ENCODE measurements at regions not wholly inside any gene's neighbourhood (a gene's known extent, or its start where the extent isn't known, plus 50 kb on each side); places are given as distances from the start of the nearest gene placed in this dataset.

GRCh38 chr3:150059729-150060128 is 89.0 kb upstream of the PFN2 start:
- Histone ChIP-seq H3K27ac (no peak overlapping the region), H3K4me3 (no peak overlapping the region), H3K9me3 (no peaks in the 10 kb centered on the region), H3K27me3 (no peaks in the 10 kb centered on the region), H3K36me3 (no peaks in the 10 kb centered on the region), H3K4me1 (peaks cover 0 to 27% (median 13%) of the 10 kb centered on the region in 4 donors)
- intact Hi-C loops (cut with DNase I; ENCODE audit: low total_unique reads) = no loop called here
- no peak for DNase-seq
- no peak for TF ChIP-seq CTCF (IDR thresholded peaks at IDR 0.05)

- Histone ChIP-seq H3K9me3 (no peaks in the 10 kb centered on the region), H3K4me1 (peaks cover 0 to 27% (median 13%) of the 10 kb centered on the region in 4 donors), H3K4me3 (no peak overlapping the region), H3K27me3 (no peaks in the 10 kb centered on the region), H3K27ac (no peak overlapping the region), H3K36me3 (no peaks in the 10 kb centered on the region)
- no peak for TF ChIP-seq CTCF (IDR thresholded peaks at IDR 0.05)
- intact Hi-C loops (cut with DNase I; ENCODE audit: low total_unique reads) = no loop called here
- DNase-seq = no peak
Observed at GRCh38 chr3:150059241-150059640, 88.5 kb upstream of the PFN2 start.

GRCh38 chr3:150057227-150057626 is 86.5 kb upstream of the PFN2 start:
- Histone ChIP-seq H3K4me3 (no peak overlapping the region), H3K27ac (no peak overlapping the region), H3K4me1 (peaks cover 0 to 17% (median 13%) of the 10 kb centered on the region in 4 donors), H3K36me3 (no peaks in the 10 kb centered on the region), H3K27me3 (no peaks in the 10 kb centered on the region), H3K9me3 (no peaks in the 10 kb centered on the region)
- intact Hi-C loops (cut with DNase I; ENCODE audit: low total_unique reads) = no loop called here
- no peak for DNase-seq
- no peak for TF ChIP-seq CTCF (IDR thresholded peaks at IDR 0.05)

GRCh38 chr3:150055332-150055731 is 84.6 kb upstream of the PFN2 start:
- Histone ChIP-seq H3K27ac (no peak overlapping the region), H3K4me3 (no peak overlapping the region), H3K36me3 (no peaks in the 10 kb centered on the region), H3K9me3 (no peaks in the 10 kb centered on the region), H3K4me1 (peaks cover 0 to 3% (median 0%) of the 10 kb centered on the region in 4 donors), H3K27me3 (no peaks in the 10 kb centered on the region)
- no peak for DNase-seq
- intact Hi-C loops (cut with DNase I; ENCODE audit: low total_unique reads) = no loop called here
- TF ChIP-seq CTCF (IDR thresholded peaks at IDR 0.05) = no peak

- no peak overlapping the region for H3K4me3 ChIP-seq
- no peaks in the 10 kb centered on the region for H3K27me3 ChIP-seq
- no peak for TF ChIP-seq CTCF (IDR thresholded peaks at IDR 0.05)
- DNase-seq = no peak
- H3K9me3 ChIP-seq = no peaks in the 10 kb centered on the region
- H3K4me1 ChIP-seq = peaks cover 0 to 3% (median 0%) of the 10 kb centered on the region in 4 donors
- intact Hi-C loops (cut with DNase I; ENCODE audit: low total_unique reads) = no loop called here
- H3K36me3 ChIP-seq = no peaks in the 10 kb centered on the region
- no peak overlapping the region for H3K27ac ChIP-seq
Observed at GRCh38 chr3:150054635-150055034, 83.9 kb upstream of the PFN2 start.

GRCh38 chr3:150050510-150050909 is 79.8 kb upstream of the PFN2 start:
- Histone ChIP-seq H3K4me3 (no peak overlapping the region), H3K4me1 (no peaks in the 10 kb centered on the region), H3K9me3 (peaks cover 0 to under 1% (median 0%) of the 10 kb centered on the region in 3 donors), H3K36me3 (no peaks in the 10 kb centered on the region), H3K27ac (no peak overlapping the region), H3K27me3 (no peaks in the 10 kb centered on the region)
- DNase-seq = no peak
- intact Hi-C loops (cut with DNase I; ENCODE audit: low total_unique reads) = no loop called here
- no peak for TF ChIP-seq CTCF (IDR thresholded peaks at IDR 0.05)
